ENCODE measurements at regions not wholly inside any gene's neighbourhood (a gene's known extent, or its start where the extent isn't known, plus 50 kb on each side); places are given as distances from the start of the nearest gene placed in this dataset.
"Not testable (repeated sequence)": the region's sequence is repeated elsewhere in the genome, so short reads cannot be mapped to it uniquely, and the experiment has no call there.

DNA sequence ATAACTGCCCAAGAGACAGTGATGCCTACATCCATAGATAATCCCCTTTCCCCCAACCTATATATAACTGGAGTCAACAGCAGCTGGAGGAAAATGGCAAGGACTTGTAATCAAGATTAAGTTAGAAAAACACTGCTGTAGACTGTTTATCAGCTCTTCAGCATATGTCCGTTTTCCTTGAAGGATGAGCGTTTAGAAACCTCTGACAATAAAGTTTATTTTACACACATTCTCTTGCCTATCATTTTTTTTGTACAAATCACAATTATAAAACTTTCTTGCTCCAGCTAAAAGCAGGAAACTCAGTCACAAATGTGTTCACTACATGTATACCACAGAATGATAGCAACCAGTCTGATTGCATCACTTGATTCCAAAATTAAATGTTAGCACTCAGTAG is 50.8 kb downstream of the PPIAL4G start:
- DNase-seq, result not testable (repeated sequence)

DNA sequence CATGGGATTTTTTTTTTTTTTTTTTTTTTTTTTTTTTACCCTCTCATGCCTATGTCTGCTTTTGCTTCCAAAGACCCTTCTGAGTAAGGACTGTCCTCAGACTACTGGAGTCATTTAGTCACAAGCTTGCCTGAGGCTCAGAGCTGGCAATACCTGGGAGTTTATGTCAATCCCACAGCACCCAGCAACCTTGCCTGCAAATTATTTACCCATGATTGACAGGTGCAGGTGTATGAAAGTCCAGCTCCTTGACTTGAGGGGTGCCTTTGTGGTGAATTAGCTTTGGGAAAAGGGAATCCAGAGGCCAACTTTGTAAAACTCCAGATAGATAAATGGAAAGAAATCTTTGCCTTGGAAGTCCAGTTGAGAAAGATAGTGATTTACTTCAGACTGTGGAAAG is 53.2 kb downstream of the PPIAL4G start:
- not testable (repeated sequence) for DNase-seq

DNA sequence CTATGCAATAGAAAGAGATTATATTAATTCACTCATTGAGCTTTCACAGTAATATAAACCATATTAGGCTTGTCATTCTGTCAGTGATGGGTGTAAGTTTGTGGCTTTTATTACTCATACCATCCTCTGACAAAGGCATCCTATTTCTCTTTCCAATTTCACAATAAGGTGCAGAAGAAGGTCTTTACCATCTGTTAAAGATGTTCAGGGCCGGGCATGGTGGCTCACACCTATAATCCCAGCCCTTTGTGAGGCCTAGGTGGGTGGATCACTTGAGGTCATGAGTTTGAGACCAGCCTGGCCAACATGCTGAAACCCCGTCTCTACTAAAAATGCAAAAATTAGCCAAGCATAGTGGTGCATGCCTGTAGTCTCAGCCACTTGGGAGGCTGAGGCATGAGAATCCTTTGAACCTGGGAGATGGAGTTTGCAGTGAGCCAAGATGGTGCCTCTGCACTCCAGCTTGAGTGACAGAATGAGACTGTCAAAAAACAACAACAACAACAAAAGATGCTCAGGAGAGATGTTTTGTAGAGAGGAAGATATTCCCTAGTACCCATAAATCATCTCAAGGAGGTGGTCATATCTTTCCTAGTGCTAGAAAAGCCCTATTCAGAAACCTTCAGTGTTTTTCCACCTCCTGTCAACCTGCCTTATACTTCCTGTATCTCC is 56.0 kb downstream of the PPIAL4G start:
- not testable (repeated sequence) for DNase-seq

DNA sequence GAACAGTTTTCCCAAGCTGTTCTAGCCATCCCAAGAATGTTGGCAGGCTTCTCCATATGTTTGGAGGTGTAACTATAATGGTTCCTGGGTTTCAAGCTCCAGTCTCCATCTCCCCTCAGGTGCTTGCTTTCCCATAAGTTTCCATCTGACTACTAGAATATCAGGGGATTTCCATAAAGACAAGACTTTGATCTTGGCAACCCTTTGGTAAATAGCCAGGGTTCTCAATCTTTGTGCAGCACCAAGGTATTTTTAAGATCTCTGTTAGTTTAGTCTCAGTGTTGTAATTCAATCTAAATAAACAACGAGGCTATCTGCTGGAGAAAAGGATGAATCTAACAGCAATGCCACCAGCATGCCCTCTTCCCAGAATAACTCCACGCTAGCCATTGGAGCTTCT is 56.7 kb downstream of the PPIAL4G start:
- DNase-seq, result not testable (repeated sequence)

DNA sequence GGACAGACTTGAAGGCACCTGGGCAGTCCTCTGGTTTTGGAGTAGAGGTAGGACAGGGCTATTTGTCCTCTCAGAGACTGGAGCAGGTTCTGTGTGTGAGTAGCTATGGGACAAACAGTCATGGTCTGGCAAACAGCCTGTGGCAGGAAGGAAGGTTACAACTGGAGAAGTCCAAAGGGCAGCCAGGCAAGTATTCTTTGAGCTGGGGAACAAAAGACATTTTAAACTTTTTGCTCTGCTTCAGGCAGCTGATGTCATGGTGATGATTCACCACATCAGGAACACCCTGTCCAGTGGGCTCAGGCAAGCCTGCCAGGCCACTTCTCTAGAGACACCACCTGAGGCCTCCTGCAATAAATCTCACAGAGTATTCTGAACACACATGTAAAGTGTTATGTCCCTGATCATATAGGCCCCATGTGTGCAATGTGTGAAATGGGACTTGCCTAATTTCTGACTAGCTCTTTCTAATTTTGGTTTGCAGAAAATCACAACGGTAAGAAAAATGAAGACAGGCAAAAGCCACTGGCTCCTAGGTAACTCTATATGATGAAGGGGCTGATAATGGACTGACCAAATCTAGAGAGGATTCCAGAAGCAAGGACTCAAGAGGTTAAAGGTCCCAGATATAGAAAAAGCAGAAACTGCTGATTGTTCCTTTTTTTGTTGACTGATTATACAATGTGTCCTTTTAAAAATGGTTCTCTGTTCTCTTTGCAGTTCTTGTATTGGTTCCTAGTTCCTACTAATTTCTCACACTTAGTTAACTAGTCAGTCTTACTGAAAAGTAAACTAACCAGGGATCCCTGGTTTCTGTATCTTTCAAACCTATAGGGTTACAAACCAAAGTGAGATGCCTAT is 58.7 kb downstream of the PPIAL4G start:
- not testable (repeated sequence) for DNase-seq

DNA sequence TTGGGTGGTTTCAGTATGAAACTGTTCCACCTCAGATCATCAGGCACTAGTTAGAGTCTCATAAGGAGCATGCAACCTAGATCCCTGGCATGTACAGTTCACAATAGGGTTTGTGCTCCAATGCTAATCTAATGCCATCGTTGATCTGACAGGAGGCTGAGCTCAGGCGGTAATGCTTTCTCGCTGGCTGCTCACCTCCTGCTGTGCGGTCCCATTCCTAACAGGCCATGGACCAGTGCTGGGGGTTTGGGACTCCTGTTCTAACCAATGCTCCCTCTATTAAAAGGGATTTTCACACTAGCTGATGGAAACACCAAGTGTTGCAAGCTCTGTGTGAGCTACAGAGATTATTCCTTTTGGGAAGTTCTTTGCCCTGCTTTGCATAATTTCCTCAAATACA is 60.2 kb downstream of the PPIAL4G start:
- DNase-seq, result not testable (repeated sequence)

DNA sequence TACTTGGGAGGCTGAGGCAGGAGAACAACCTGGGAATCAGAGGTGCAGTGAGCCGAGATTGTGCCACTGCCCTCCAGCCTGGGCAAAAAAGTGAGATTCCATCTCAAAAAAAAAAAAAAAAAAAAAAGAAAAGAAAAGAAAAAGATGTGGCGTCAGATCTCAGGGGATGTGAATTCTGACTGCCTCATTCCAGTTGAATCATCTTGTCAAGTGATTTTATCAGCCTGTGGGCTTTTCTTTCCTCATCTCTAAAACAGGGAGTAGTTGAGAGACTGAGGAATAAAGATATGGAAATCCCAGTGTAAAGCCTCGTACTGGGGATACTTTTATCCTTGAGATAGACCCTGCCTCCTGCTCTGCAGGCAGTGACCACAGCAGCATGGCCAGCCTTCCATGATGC is 65.9 kb downstream of the PPIAL4G start:
- not testable (repeated sequence) for DNase-seq

DNA sequence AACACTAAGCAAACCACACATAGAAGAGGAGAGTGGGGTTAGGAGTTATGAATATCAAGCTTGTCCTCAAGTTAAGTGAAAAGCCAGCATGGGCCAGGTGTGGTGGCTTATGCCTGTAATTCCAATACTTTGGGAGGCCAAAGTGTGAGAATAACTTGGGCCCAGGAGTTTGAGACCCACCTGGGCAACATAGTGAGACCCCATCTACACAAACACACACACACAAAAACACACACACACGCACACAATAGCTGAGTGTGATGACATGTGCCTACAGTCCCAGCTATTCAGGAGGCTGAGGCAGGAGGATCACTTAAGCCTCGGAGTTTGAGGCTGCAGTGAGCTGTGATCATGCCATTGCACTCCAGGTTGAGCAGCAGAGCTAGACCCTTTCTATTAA is 69.7 kb downstream of the PPIAL4G start:
- not testable (repeated sequence) for DNase-seq

DNA sequence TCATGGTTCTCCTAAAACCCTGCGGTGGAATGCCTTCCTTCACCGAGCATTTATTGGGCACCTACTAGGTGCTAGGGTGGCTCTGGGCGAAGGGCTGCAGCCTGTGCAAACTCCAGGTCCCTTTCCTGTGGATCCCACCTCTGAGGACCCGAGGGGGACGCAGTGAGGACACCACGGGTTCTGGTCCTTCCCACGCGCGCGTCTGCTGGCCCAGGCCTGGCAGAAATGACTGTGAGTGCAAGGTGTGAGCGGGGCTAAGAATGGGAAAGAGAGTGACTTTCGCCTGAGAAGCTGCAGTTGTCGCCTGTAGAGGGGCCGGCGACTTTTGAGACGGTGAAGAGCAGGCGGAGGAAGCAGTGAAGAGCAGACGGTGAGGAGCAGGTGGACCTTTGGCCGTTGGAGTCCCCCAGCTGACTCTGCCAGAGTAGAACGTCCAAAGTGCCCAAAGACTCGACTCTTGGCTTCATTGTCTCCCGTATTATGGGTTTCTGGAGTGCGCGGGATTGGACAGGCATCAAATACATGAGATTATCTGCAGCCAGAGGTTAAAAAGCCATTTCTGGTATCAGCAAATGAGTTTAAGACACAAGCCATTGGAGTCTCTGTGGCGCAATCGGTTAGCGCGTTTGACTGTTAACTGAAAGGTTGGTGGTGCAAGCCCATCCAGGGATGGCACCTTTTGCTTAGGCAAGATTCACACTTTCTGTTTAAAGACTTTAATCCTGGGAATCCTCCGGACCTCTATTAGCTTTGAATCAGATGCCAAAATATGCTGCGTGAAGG is 78.1 kb downstream of the PPIAL4G start:
- not testable (repeated sequence) for DNase-seq

DNA sequence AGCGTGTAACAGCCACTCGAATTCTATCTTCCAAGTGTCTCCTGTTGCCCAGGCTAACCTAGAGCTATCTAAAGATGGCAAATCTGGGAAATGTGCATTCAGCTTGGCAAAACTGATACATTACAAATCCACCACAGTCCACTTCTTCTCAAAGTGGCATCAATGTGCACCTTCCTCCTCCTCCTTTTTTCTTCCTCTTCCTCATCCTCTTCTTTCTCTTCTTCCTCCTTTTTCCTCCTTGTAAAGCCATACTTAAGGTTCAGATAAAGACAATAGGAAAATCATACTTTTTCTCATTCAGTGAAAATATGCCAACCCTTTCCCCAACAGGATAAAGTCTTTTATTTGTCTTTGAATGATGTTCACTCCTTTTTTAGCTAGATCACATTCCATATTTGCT is 79.2 kb downstream of the PPIAL4G start:
- DNase-seq, result not testable (repeated sequence)

DNA sequence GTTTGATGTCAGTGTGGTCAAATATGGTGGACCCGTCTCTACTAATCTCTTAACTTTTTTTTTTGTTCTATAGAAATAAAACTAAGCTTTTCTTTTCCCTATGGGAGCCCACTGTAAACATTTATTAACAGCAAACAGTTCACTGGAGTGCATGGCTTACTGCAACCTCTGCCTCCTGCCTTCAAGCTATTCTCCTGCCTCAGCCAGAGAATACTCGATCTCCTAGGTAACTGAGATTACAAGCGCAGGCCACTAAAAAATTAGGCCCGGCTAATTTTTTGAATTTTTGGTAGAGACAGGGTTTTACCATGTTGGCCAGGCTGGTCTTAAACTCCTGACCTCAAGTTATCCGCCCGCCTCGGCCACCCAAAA is 80.0 kb downstream of the PPIAL4G start:
- DNase-seq, result not testable (repeated sequence)

DNA sequence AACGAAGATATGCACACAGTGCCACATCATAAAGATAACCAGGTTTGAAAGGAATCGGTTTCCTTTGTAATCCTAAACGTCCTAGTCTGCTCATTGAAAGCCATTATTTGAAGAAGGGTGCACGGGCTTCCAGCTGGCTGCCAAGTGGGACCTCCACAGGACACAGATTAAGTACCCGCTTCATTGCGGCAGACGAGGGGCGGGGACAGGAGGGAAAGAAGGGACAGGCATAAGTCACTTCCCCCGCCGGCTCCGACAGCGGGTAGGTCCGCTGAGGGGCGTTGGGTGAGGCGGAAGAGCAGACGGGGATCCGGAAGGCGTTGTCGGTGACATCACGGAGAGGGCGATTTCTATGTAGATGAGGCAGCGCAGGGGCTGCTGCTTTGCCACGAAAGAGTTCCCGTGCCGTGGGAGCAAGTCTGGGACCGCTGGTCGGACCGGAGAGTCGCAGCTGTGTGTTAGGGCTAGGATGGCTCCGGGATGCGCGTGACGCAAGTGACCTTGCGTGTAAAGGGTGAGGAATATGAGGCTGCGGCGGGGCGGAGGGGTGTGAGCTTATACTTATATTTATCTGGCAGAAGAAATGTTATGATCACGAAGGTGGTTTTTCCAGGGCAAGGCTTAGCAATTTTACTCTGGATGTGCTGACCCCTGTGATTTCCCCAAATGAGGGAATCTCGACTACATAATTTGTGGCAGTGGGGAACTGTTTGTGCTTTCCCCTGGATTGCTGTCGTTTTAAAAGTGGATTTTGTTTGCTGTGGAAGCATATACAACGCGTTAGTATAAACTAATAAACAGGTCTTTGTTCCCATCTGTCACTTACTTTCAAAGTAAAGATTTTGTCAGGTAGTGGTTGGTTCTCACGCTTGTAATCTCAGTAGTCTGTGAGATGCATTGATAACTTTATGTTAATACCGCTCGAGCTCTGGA is 80.7 kb downstream of the PPIAL4G start:
- DNase-seq, result not testable (repeated sequence)

DNA sequence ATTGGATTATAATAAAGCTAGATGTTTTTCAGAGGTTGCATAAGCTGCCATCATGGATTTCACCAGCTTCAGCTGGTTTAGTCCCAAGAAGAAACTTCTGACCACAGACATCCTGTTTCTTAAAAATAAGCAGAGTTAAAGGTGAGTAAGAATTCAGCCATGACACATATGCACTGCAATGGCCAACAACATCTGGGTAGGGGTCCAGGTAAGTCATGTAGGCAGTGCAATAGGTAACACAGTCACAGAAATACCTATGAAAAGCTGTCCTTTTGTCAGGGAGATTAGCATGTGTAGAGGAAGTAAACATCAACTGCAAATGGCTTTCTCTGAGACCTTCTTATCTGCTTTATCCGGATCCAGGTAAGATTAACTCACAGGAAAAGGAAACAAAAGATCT is 85.6 kb downstream of the PPIAL4G start:
- not testable (repeated sequence) for DNase-seq

DNA sequence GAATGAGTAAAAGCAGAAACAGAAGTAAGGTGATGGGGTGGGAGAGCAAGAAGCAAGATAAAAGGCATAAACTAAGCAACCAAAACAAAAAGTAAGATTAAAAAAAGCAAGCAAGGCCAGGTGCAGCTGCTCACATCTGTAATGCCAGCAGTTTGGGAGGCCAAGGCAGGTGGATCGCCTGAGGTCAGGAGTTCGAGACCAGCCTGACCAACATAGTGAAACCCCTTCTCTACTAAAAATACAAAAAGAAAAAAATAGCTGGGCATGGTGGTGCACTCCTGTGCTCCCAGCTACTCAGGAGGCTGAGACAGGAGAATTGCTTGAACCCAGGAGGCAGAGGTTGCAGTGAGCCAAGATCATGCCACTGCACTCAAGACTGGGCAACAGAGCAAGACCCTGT is 90.6 kb downstream of the PPIAL4G start:
- DNase-seq, result not testable (repeated sequence)

DNA sequence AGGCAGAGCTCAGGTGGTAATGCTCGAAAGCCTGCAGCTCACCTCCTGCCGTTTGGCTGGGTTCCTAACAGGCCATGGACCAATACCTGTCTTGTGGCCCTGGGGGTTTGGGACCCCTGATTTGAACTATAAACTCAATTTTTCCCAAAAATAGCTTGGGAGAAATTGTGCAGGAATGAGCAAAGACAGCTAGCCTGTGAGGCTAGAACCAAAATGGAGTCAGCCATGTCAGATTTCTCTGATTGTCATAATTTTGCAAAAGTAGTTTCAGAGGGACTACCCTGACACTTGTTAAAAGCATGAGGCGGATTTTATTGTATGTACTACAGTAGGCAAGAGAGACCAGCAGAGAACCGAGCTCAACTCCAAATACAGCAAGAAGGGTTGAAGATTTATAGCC is 91.8 kb downstream of the PPIAL4G start:
- not testable (repeated sequence) for DNase-seq

DNA sequence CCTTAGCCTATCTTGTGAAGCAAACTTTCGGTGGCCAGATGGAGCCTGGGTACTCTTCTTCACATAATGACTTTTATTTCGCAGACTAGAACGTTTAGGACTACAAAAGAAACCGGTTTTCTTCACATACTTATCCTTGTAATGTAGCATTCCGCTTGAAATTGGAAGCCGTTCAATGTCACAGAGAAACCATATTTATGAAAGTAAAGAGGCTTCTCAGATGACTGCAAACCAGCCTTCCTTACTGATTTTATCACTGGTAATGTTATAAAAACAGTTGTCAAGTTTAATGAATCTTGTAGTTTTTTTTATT is 94.1 kb downstream of the PPIAL4G start:
- DNase-seq, result no peak

DNA sequence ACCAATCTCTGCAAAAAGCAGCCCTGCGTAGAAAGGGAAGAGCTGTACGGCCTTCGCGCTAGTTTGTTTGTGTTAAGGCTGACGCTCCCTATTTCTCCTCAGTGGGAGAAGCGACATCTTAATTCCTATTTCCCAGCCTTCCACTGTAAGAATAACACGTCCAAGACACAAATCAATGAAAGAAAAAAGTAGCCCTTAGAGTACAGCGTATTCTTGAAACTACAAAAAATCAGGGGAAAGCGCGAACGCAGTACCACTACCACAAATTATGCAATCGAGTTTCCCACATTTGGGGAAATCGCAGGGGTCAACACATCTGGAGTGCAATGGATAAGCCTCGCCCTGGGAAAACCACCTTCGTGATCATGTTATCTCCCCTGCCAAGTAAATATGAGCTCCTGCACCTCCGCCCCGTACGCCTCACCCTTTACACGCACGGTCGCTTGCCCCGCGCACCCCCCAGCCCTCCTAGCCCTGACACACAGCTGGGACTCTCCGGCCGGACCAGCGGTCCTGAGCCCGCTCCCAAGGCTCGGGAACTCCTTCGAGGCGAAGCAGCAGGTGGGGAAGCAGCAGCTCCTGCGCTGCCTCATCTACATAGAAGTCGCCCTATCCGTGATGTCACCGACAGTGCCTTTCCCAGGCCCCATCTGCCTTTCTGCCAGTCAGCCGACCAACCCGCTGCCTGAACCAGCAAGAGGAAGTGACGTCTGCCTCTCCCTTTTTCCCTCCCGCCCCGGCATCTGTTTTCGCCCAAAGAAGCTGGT is 94.7 kb downstream of the PPIAL4G start:
- no peak for DNase-seq

DNA sequence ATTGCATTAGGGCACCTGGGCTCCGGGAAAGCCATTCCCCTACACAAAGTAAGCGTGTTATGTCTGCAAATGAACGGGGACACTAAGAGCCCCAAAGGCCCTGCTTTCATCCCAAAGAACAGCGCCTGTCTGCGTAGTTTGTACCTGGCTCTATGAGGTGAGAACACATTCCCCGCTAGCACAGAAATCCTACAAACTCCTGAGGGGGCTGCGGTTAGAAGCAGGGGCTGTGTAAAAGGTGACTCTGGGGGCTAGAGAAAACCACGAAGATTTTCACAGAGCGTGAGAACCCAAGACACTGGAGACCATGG is 95.2 kb downstream of the PPIAL4G start:
- DNase-seq, result not testable (repeated sequence)

DNA sequence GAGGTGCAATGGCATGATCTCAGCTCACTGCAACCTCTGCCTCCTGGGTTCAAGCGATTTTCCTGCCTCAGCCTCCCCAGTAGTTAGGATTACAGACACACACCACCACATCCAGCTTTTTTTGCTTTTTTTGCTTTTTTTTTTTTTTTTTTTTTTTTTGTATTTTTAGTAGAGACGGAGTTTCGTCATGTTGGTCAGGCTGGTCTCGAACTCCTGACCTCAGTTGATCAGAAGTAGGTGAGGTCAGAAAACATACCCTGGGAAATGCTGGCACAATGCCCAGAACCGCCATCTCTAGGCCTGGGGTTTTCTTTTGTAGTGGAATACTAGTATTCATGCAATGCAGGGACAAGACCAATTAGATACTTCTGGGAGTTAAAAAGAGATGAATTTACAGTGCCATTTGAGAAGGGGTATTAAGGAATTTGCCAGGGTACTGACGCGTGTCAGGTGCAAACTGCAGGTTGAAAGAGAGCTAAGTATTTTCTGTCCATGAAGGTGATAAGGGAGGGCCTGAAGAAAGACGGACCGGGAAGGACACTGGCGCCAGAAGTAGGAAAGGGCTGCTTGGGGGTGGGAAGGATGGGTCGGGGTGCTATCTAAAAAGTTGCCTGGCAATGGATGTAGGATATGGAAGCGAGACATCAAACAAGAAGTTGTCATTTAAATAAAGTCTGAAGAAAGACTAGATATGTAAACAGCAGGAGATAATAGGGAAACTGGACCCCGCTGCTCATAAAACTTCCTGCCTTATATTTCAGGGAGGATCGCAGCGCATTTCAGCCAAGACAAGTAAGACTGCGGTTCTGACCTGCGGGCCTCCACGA is 95.8 kb downstream of the PPIAL4G start:
- DNase-seq, result not testable (repeated sequence)

DNA sequence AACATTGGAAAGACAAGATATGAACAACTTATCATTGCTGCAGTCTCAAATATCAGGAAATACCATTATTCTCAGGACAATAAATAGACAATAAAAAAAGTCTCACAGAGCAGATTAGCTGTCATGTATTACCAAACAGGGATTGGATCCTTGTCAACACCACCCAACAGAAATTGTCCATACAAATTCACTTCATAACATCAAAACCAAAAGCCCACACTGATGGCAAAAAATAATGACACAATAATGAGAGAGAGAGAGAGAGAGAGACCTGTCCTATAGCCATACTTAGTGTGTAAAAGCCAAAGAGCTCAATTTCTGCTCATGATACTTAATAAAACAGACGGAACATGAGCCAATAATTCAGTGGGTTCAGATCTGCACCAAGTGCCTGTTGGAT is 96.5 kb downstream of the PPIAL4G start:
- DNase-seq, result no peak

DNA sequence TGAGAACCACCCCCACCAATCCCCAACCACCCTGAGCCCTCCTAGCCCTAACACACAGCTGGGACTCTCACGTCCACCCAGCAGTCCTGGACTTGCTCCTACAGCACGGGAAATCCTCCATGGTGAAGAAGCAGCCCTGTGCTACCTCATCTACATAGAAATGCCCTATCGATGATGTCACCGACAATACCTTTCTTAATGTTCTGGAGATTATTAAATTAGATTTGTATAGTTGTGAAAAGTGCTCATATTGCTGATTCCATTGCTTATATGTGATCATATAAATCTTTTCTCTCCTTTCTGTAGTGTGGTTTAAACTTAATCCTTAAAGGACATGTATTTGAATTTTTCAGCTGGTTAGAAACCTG is 97.1 kb downstream of the PPIAL4G start:
- not testable (repeated sequence) for DNase-seq

Data from NCI-H1092 (cell line).